PC-9 (cell line): ENCODE measurements at regions not wholly inside any gene's neighbourhood (a gene's known extent, or its start where the extent isn't known, plus 50 kb on each side); places are given as distances from the start of the nearest gene placed in this dataset.

Source experiments
- BruUV-seq: library from RNA; stranded (reverse); fragments of 400-500 nt; replicated peaks from 2 replicates; lab custom pipeline; 2021; lab: Mats Ljungman, UMichigan
- CTCF ChIA-PET: fragments of 300-600 bp; sonication (Branson Sonifier 250); formaldehyde crosslinking; loops from one replicate; lab custom pipeline; 2022; ENCODE audit warnings: antibody characterized with exemption; lab: Charles Lee
- POLR2A ChIA-PET: fragments of 300-600 bp; sonication (Branson Sonifier 250); formaldehyde crosslinking; loops from one replicate; lab custom pipeline; 2022; ENCODE audit warnings: antibody characterized with exemption; ENCODE audit not compliant: unreplicated experiment; lab: Charles Lee
- DNase-seq, 2 experiments: peaks; one replicate each; pipeline versions ENCODE4 v3.0.0 to v3.0.0-alpha.2; 2015 to 2022; ENCODE audit warnings: mixed read lengths in 1 of 2
- H2AFZ ChIP-seq: fragments of 200-600 bp; sonication (generic); 2 replicates; pipeline ENCODE4 v1.8.1; 2017; ENCODE audit warnings: antibody characterized with exemption
- H3F3A ChIP-seq: fragments of 200-600 bp; sonication (generic); 2 replicates; pipeline ENCODE4 v1.8.1; 2017; ENCODE audit warnings: antibody characterized with exemption, mild to moderate bottlenecking, low read depth; ENCODE audit not compliant: insufficient read depth
- H3K27ac ChIP-seq: fragments of 200-600 bp; sonication (generic); 2 replicates; pipeline ENCODE4 v1.6.1; 2016; ENCODE audit warnings: mixed run types
- H3K27me3 ChIP-seq: fragments of 200-600 bp; sonication (generic); 2 replicates; pipeline ENCODE4 v1.6.1; 2016; ENCODE audit warnings: low read depth, mixed run types; ENCODE audit not compliant: insufficient read depth
- H3K36me3 ChIP-seq: fragments of 200-600 bp; sonication (generic); 2 replicates; pipeline ENCODE4 v1.6.1; 2016; ENCODE audit warnings: low read depth, mixed run types
- H3K4me1 ChIP-seq: fragments of 200-600 bp; sonication (generic); replicated peaks from 2 replicates; pipeline ENCODE4 v1.6.1; 2016; ENCODE audit warnings: mixed run types; ENCODE audit not compliant: insufficient read depth
- H3K4me2 ChIP-seq: fragments of 200-600 bp; sonication (generic); 2 replicates; pipeline ENCODE4 v1.6.1; 2017; ENCODE audit warnings: mixed run types
- H3K4me3 ChIP-seq: fragments of 200-600 bp; sonication (generic); 2 replicates; pipeline ENCODE4 v1.6.1; 2016; ENCODE audit warnings: mixed run types
- H3K79me2 ChIP-seq: fragments of 200-600 bp; sonication (generic); 2 replicates; pipeline ENCODE4 v1.6.1; 2017; ENCODE audit warnings: low read depth, mixed run types
- H3K9me2 ChIP-seq: fragments of 200-600 bp; sonication (generic); 2 replicates; pipeline ENCODE4 v1.8.1; 2017; ENCODE audit warnings: mild to moderate bottlenecking; ENCODE audit not compliant: insufficient read depth
- H3K9me3 ChIP-seq: fragments of 200-600 bp; sonication (generic); 2 replicates; pipeline ENCODE4 v1.8.1; 2016; ENCODE audit warnings: low read depth; ENCODE audit not compliant: insufficient read depth
- H4K20me1 ChIP-seq: fragments of 200-600 bp; sonication (generic); 2 replicates; pipeline ENCODE4 v1.8.1; 2017; ENCODE audit not compliant: insufficient read depth
- CTCF ChIP-seq: fragments of 200-600 bp; sonication (generic); conservative IDR thresholded peaks from 2 replicates; pipeline ENCODE4 v1.6.1; 2017; ENCODE audit warnings: mixed run types, antibody characterized with exemption, mild to moderate bottlenecking, moderate library complexity
- EZH2 ChIP-seq: fragments of 200-600 bp; sonication (generic); IDR thresholded peaks from 2 replicates; pipeline ENCODE4 v1.8.0; 2017; ENCODE audit warnings: antibody characterized with exemption, low read depth
- intact Hi-C: fragments of 100-400 bp; cut with micrococcal nuclease; formaldehyde crosslinking; loops from one replicate; pipeline ENCODE4 v1.10.0; 2022; ENCODE audit not compliant: unreplicated experiment

GRCh38 chr14:61973981-61974380, 211.8 kb downstream of the SNAPC1 start:
- intact Hi-C loops, result no loop called here
- H3K4me2 ChIP-seq, result no peak overlapping the region
- no peak overlapping the region for H2AFZ ChIP-seq
- 0 out of 2 replicates have a peak, but pooled peaks cover 3% of the 10 kb centered on the region for H3K36me3 ChIP-seq
- no peaks in the 10 kb centered on the region for H3K9me2 ChIP-seq
- H3F3A ChIP-seq, result no peaks in the 10 kb centered on the region
- TF ChIP-seq CTCF (no peak), EZH2 (no peak)
- H3K4me3 ChIP-seq, result no peak overlapping the region
- no peaks in the 10 kb centered on the region for H4K20me1 ChIP-seq
- no peaks in the 10 kb centered on the region for H3K27me3 ChIP-seq
- BruUV-seq, result no TSS peak
- no peaks in the 10 kb centered on the region for H3K4me1 ChIP-seq
- no peaks in the 10 kb centered on the region for H3K79me2 ChIP-seq
- H3K27ac ChIP-seq, result no peak overlapping the region
- no peak for DNase-seq
- POLR2A ChIA-PET, result no interaction called here
- peaks cover 10% of the 10 kb centered on the region for H3K9me3 ChIP-seq
- CTCF ChIA-PET, result no interaction called here

GRCh38 chr14:61977217-61977616, 215.0 kb downstream of the SNAPC1 start:
- Histone ChIP-seq H3K4me2 (no peak overlapping the region), H3K4me1 (no peaks in the 10 kb centered on the region), H2AFZ (no peak overlapping the region), H3K9me2 (no peaks in the 10 kb centered on the region), H4K20me1 (no peaks in the 10 kb centered on the region), H3K36me3 (no peaks in the 10 kb centered on the region), H3K27me3 (no peaks in the 10 kb centered on the region), H3K79me2 (no peaks in the 10 kb centered on the region), H3K4me3 (no peak overlapping the region), H3K9me3 (peaks cover 10% of the 10 kb centered on the region), H3F3A (no peaks in the 10 kb centered on the region), H3K27ac (no peak overlapping the region)
- CTCF ChIA-PET, result no interaction called here
- BruUV-seq, result no TSS peak
- intact Hi-C loops, result no loop called here
- no peak for DNase-seq
- TF ChIP-seq CTCF (no peak), EZH2 (no peak)
- POLR2A ChIA-PET, result no interaction called here

GRCh38 chr14:61988240-61988639, 226.0 kb downstream of the SNAPC1 start:
- CTCF ChIA-PET, result no interaction called here
- intact Hi-C loops, result no loop called here
- no peak for TF ChIP-seq EZH2
- TF ChIP-seq CTCF, result no peak

More at GRCh38 chr14:61988240-61988639, 226.0 kb downstream of the SNAPC1 start:
- H3K36me3 ChIP-seq, result no peaks in the 10 kb centered on the region
- no peaks in the 10 kb centered on the region for H4K20me1 ChIP-seq
- no peaks in the 10 kb centered on the region for H3K9me3 ChIP-seq
- H3K27me3 ChIP-seq, result no peaks in the 10 kb centered on the region
- no TSS peak for BruUV-seq
- H3K4me2 ChIP-seq, result no peak overlapping the region
- POLR2A ChIA-PET, result no interaction called here
- no peak overlapping the region for H2AFZ ChIP-seq
- no peaks in the 10 kb centered on the region for H3K79me2 ChIP-seq
- no peak for DNase-seq
- no peaks in the 10 kb centered on the region; the same call in 1 of the 2 replicates for H3K9me2 ChIP-seq
- no peak overlapping the region for H3K4me3 ChIP-seq
- H3K4me1 ChIP-seq, result no peaks in the 10 kb centered on the region
- no peaks in the 10 kb centered on the region for H3F3A ChIP-seq
- no peak overlapping the region for H3K27ac ChIP-seq
